AG04449 (cell line): ENCODE measurements at regions not wholly inside any gene's neighbourhood (a gene's known extent, or its start where the extent isn't known, plus 50 kb on each side); places are given as distances from the start of the nearest gene placed in this dataset.

Source experiments
- CTCF ChIA-PET: fragments of 350-600 bp; formaldehyde crosslinking; extraction: SDS; loops from one replicate; lab custom pipeline; 2021; ENCODE audit warnings: antibody characterized with exemption; lab: Yijun Ruan, JAX
- POLR2A ChIA-PET: fragments of 400-600, 350-600 bp; formaldehyde crosslinking; extraction: SDS; loops from one replicate; lab custom pipeline; 2020; ENCODE audit warnings: antibody characterized with exemption, inconsistent platforms; lab: Yijun Ruan, JAX
- DNase-seq: peaks from one replicate; pipeline ENCODE4 v3.0.0-alpha.2; 2010; ENCODE audit warnings: low read depth, low spot score
- H3K4me3 ChIP-seq: 2 replicates; pipeline ENCODE4 v1.5.1; 2011; ENCODE audit warnings: low read depth, mild to moderate bottlenecking, control low read depth, low read length
- TF ChIP-seq, protein P1 (sequence below): IDR thresholded peaks from one replicate; pipeline ENCODE4 v1.5.1; 2011; ENCODE audit warnings: mild to moderate bottlenecking, moderate library complexity, low read length, control low read depth, inconsistent platforms; ENCODE audit not compliant: insufficient read depth; ENCODE audit errors: missing control alignments

DNA sequence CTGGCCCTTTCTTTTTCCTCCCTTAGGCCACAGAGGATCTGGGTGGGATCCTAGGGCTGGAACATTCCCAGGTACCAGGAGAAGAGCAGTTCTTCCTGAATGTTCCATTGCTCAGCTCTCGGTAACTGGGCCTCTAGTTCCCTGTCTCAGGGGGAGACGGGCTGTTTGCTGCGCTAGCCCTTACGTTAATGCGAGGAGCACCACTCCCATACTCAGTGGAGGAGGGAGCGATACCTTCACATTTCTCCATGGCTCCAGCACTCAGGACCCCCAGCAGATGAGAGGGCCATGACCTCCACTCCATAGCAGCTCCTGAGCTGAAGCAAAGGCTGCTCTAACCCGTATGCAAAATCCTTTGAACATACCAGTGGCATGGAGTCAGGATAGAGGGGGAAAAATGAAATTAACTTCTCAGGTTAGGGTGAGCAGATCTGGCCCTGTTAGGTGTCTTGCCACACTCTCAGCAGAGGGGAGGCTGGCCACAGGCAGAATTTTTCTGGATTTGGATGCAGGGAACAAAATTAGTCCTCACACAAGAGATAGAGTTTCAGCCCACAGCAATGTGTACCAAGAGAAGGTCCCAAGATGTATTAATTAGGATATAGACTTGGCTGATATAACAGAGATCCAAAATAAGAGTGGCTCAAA is 206.7 kb downstream of the ZFP36L2 start:
- POLR2A ChIA-PET: no interaction called here
- CTCF ChIA-PET: interaction anchor here (1.6 kb wide), 1 partner anchor 209 kb away, joined by 4 read pairs; no protein-coding TSS in a partner anchor

DNA sequence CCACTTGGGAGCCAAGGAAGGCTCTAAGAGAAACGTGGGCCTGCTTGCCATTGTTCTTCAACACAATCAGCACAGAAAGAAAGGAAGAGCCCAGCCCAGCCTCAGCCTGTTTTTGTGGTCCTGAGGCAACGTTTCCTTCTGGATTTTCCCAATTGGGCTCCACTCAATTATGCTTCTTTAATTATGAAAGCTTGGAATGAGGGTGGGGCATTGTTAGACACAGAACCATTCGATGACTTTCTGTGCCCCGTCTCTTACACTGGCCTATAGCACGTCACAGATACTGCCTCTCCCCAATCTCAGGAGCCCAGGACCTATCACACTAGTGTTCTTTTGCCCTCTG is 207.4 kb downstream of the ZFP36L2 start:
- no peak for DNase-seq
- ChIA-PET POLR2A (no interaction called here), CTCF (interaction anchor here (1.6 to 1.9 kb wide), 3 partner anchors 11 to 210 kb away, joined by 4 to 6 read pairs (median 4); no protein-coding TSS in a partner anchor)
- TF ChIP-seq, protein P1, sequence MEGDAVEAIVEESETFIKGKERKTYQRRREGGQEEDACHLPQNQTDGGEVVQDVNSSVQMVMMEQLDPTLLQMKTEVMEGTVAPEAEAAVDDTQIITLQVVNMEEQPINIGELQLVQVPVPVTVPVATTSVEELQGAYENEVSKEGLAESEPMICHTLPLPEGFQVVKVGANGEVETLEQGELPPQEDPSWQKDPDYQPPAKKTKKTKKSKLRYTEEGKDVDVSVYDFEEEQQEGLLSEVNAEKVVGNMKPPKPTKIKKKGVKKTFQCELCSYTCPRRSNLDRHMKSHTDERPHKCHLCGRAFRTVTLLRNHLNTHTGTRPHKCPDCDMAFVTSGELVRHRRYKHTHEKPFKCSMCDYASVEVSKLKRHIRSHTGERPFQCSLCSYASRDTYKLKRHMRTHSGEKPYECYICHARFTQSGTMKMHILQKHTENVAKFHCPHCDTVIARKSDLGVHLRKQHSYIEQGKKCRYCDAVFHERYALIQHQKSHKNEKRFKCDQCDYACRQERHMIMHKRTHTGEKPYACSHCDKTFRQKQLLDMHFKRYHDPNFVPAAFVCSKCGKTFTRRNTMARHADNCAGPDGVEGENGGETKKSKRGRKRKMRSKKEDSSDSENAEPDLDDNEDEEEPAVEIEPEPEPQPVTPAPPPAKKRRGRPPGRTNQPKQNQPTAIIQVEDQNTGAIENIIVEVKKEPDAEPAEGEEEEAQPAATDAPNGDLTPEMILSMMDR: no peak
- no peak overlapping the region for H3K4me3 ChIP-seq

More for the DNA sequence above, 206.7 kb downstream of the ZFP36L2 start:
- TF ChIP-seq, protein P1: no peak
- H3K4me3 ChIP-seq: no peak overlapping the region
- no peak for DNase-seq

DNA sequence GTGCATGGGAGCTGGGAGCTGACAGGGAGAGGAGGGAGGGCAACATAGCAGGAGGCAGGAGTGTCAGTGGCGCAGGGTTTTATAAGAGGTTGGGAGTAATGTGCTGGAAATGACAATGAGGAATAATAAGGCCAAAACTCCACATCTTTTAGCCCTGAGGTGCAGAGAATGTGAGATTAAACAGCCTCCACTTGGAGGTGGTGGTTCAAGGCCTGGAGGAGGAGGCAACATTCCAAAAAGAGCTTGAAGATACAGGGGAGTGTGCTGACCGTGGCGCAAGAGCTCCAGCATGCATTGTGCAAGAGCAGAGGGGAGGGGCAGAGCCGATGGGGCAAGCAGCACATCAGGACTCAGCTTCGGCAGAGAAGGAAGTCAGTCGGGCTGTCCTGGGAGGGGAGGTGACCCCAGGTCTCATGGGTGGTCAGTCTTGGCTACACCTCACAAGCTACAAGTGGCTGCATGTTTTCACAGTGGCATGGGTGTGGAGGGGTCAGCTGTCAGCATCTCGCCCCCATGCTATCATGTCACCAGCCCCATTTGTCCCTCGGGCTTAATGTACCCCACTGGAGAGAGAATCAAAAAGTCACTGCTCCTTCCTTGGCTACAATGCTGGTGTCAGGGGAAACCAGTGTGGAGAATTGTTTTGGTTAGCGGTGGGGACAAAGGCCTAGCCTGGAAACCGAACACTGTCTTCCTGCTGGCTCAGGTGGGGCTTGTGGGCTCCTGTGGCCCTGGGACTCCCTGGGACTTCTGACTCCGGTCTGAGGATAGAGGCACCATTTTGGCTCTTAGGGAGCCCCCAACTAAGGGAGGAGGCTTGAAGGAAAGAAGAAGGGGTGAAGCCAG is 208.0 kb downstream of the ZFP36L2 start:
- TF ChIP-seq, protein P1: no peak
- DNase-seq: peak; percentile 33
- CTCF ChIA-PET: interaction anchor here (0.8 to 1.9 kb wide), 6 partner anchors 11 to 467 kb away, joined by 3 to 6 read pairs (median 4); no protein-coding TSS in a partner anchor
- POLR2A ChIA-PET: no interaction called here
- H3K4me3 ChIP-seq: no peak overlapping the region

DNA sequence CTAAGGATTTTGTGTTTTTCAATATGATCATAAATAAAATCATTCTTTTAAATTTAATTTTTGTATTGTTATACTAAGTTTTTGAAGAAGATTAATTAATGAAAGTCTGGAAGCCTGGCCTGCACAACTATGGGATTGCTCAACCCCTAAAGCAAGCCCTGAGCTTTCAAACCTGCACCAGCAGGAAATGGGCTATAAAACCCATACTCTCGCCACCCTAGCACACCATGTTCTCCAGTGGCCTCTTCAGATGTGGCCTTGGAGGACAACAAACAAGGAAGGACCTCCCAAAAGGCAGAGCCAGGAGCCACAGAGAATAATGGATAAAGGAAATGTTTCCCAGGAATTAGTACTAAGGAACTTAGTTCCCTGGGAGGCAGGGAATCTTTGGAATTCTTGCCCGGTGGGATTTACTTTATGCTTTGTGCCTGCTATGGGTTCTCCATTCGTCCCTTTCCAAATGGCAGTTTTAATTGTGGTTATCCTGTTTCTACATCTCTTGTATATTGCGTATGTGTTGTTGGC is 212.5 kb downstream of the ZFP36L2 start:
- DNase-seq: no peak
- CTCF ChIA-PET: interaction anchor here (1.2 to 6.2 kb wide), 2 partner anchors 12 to 155 kb away, joined by 4 to 31 read pairs; no protein-coding TSS in a partner anchor
- H3K4me3 ChIP-seq: no peak overlapping the region
- TF ChIP-seq, protein P1: no peak
- POLR2A ChIA-PET: no interaction called here

DNA sequence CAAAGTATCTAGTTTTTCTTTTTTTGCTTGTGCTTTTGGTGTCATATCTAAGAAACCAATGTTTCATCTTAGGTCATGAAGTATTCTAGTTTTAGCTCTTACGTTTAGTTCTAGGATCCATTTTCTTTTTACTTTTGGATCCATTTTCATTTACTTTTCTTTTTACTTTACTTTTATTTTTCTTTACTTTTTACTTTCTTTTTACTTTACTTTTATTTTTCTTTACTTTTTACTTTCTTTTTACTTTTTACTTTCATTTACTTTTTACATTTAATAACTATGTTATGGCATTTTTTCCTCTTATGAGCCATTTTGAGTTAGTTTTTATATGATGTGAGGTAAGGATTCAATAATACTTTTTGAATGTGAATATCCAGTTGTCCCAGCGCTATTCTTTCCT is 213.4 kb downstream of the ZFP36L2 start:
- H3K4me3 ChIP-seq: no peak overlapping the region
- ChIA-PET POLR2A (no interaction called here), CTCF (interaction anchor here (0.7 to 6.2 kb wide), 3 partner anchors 13 to 209 kb away, joined by 3 to 31 read pairs (median 4); no protein-coding TSS in a partner anchor)
- TF ChIP-seq, protein P1: no peak
- DNase-seq: no peak

DNA sequence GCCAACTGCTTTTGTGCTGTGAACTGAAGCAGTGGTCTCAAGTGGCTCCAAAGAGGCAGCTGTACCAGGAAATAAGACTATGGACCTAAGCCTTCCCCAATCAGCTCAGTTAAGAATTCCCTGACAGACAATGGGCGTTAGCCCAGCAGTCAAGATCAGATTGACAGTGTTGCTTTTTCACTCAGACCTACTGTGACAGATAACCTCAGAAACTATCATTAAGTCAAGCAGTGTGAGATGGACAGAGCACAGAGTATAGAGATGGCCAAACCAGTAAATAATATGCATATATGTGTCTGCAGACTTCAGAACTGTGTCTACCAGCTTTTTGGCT is 215.3 kb downstream of the ZFP36L2 start:
- DNase-seq: no peak
- no peak overlapping the region for H3K4me3 ChIP-seq
- TF ChIP-seq, protein P1: no peak
- CTCF ChIA-PET: interaction anchor here (0.6 to 6.2 kb wide), 2 partner anchors 15 to 25 kb away, joined by 3 to 31 read pairs; no protein-coding TSS in a partner anchor
- POLR2A ChIA-PET: no interaction called here
